ENCODE measurements at regions not wholly inside any gene's neighbourhood (a gene's known extent, or its start where the extent isn't known, plus 50 kb on each side); places are given as distances from the start of the nearest gene placed in this dataset.
A peak's percentile ranks its signal among the peaks of the same experiment; 100 is the strongest.

DNA sequence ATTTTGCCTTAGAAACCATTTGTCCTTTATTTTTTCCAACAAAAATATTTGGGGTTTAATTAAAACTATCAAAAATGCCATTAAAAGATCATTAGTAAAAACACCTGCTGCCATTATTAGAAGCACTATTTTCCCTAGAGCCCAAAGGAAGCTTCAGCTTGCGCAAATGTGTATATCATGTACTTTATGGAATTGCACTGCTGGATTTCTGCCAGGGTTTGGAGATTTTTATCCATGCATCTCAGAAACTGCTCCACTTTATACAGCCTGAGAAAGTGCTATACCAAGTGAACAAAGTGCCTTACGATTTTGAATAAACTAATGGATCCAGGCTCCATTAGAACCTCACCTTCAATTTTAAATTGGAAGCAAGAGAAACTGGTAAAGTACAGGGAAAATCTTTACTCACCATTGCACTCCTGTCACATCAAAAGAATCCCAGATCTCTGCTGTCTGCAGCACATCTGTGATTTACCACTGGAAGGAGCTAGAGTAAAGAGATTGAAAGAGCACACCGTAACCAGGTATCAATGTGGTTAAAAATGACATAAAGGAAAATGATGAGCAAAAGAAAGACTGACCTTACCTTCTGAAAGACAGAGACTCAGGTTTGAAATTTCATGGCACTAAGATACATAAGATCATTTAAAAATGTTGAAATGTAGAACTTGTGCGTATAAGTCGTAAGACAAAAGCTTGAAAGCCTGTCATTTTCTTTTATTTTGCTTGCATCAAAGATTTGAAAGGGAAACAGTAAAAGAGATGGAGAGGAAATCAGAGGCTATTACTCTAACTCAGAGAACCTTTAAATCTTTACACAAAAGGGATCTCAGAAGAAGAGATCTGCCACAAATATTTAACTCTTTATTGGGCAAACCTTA, 678.1 kb upstream of the GOT2 start:
- peak; percentile 69 for TF ChIP-seq CTCF (conservative IDR thresholded peaks at IDR 0.05)
- no peak overlapping the region for H3K27ac ChIP-seq

GRCh38 chr16:59410451-59410850, 676.3 kb upstream of the GOT2 start:
- no peak overlapping the region for H3K27ac ChIP-seq
- TF ChIP-seq CTCF (conservative IDR thresholded peaks at IDR 0.05), result no peak

DNA sequence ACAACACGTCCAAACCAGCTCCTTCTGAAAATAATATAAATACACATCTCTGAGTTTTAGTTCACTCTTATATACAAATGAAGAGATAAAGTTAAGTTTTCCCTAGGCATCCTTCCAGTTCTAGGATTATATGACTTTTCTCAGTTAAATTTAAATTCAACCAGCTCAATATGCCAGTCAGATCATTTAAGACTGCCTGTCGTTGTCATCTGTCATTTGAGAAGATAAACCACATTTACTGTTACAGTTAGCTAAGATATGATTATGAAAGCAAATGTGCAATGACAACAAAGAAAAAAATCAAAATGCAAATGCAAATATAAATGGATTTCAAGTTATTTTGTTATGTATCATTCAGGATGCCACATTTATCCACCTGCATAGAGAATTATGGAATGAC, 671.7 kb upstream of the GOT2 start:
- no peak for TF ChIP-seq CTCF (conservative IDR thresholded peaks at IDR 0.05)
- no peak overlapping the region for H3K27ac ChIP-seq

- no peak for TF ChIP-seq CTCF (conservative IDR thresholded peaks at IDR 0.05)
Observed at GRCh38 chr16:59404509-59404908, 670.4 kb upstream of the GOT2 start.

GRCh38 chr16:59400830-59401229, 666.7 kb upstream of the GOT2 start:
- no peak overlapping the region for H3K27ac ChIP-seq
- TF ChIP-seq CTCF (conservative IDR thresholded peaks at IDR 0.05), result no peak

More at GRCh38 chr16:59404509-59404908, 670.4 kb upstream of the GOT2 start:
- H3K27ac ChIP-seq, result no peak overlapping the region

GRCh38 chr16:59397638-59398037, 663.5 kb upstream of the GOT2 start:
- no peak for TF ChIP-seq CTCF (conservative IDR thresholded peaks at IDR 0.05)
- no peak overlapping the region for H3K27ac ChIP-seq

DNA sequence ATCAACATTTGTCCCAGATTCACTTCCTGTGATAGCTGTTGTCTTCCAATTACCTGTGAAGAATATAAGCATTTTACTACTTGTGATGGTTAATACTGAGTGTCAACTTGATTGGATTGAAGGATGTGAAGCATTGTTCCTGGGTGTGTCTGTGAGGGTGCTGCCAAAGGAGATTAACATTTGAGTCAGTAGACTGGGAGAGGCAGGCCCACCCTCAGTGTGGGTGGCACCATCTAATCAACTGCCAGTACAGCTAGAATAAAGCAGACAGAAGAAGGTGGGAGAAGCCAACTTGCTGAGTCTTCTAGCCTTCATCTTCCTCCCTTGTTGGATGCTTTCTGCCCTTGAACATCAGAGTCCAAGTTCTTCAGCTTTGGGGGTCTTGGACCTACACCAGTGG, 660.4 kb upstream of the GOT2 start:
- no peak overlapping the region for H3K27ac ChIP-seq
- no peak for TF ChIP-seq CTCF (conservative IDR thresholded peaks at IDR 0.05)
